Caco-2 (cell line): ENCODE measurements at regions not wholly inside any gene's neighbourhood (a gene's known extent, or its start where the extent isn't known, plus 50 kb on each side); places are given as distances from the start of the nearest gene placed in this dataset.

Experiments
- BruUV-seq: library from RNA; stranded (reverse); fragments of 400-500 nt; replicated peaks from 2 replicates; lab custom pipeline; 2021; lab: Mats Ljungman, UMichigan
- CTCF ChIA-PET: fragments of 300-600 bp; sonication (Branson Sonifier 250); formaldehyde crosslinking; loops from one replicate; lab custom pipeline; 2022; ENCODE audit warnings: antibody characterized with exemption; lab: Charles Lee
- POLR2A ChIA-PET: fragments of 300-600 bp; sonication (Branson Sonifier 250); formaldehyde crosslinking; loops from one replicate; lab custom pipeline; 2022; ENCODE audit warnings: antibody characterized with exemption; lab: Charles Lee
- DNase-seq, 2 experiments: peaks; one replicate each; pipeline versions ENCODE4 v3.0.0 to v3.0.0-alpha.2; 2020 to 2022
- H3K27me3 ChIP-seq: replicated peaks from 2 replicates; pipeline ENCODE4 v1.6.0; 2011; ENCODE audit warnings: low read length; ENCODE audit not compliant: control insufficient read depth, insufficient read depth
- H3K36me3 ChIP-seq: 2 replicates; pipeline ENCODE4 v1.5.1; 2011; ENCODE audit warnings: low read length; ENCODE audit not compliant: control insufficient read depth, insufficient read depth
- H3K4me1 ChIP-seq: fragments of 250-450 bp; sonication (Bioruptor Pico); 2 replicates; pipeline ENCODE4 v1.5.1; 2020; ENCODE audit warnings: mild to moderate bottlenecking
- H3K4me3 ChIP-seq: 2 replicates; pipeline ENCODE4 v1.5.1; 2011; ENCODE audit warnings: low read depth, mild to moderate bottlenecking, control low read depth, low read length
- H3K9me3 ChIP-seq: fragments of 250-450 bp; sonication (Bioruptor Pico); 2 replicates; pipeline ENCODE4 v1.5.1; 2020; ENCODE audit warnings: mild to moderate bottlenecking, moderate library complexity
- H3K27ac Mint-ChIP-seq: one replicate; pipeline ENCODE4 v1.8.0; 2022; ENCODE audit warnings: mixed read lengths; ENCODE audit not compliant: unreplicated experiment
- H3K27me3 Mint-ChIP-seq: one replicate; pipeline ENCODE4 v1.8.0; 2022; ENCODE audit warnings: mixed read lengths; ENCODE audit not compliant: insufficient read depth, unreplicated experiment
- H3K36me3 Mint-ChIP-seq: one replicate; pipeline ENCODE4 v1.8.0; 2022; ENCODE audit warnings: mild to moderate bottlenecking, mixed read lengths; ENCODE audit not compliant: insufficient read depth, unreplicated experiment
- H3K4me1 Mint-ChIP-seq: one replicate; pipeline ENCODE4 v1.8.0; 2022; ENCODE audit warnings: low read depth, mixed read lengths; ENCODE audit not compliant: unreplicated experiment
- H3K4me3 Mint-ChIP-seq: one replicate; pipeline ENCODE4 v1.8.0; 2022; ENCODE audit warnings: mild to moderate bottlenecking, moderate library complexity, mixed read lengths; ENCODE audit not compliant: unreplicated experiment
- H3K9me3 Mint-ChIP-seq: one replicate; pipeline ENCODE4 v1.8.0; 2022; ENCODE audit warnings: mixed read lengths; ENCODE audit not compliant: unreplicated experiment
- CTCF ChIP-seq, 2 experiments: fragments of 200-600 bp in 1 of 2; IDR thresholded peaks; 1 replicate in 1 of 2; 2 replicates in 1 of 2; pipeline versions ENCODE4 v1.5.1 to v1.8.0; 2011 to 2022; ENCODE audit warnings: antibody characterized with exemption in 1 of 2, control low read depth in 1 of 2, inconsistent platforms in 1 of 2, low read depth in 1 of 2, low read length in 1 of 2, mild to moderate bottlenecking in 1 of 2, moderate library complexity in 1 of 2; ENCODE audit not compliant: insufficient read depth in 1 of 2, severe bottlenecking in 1 of 2, unreplicated experiment in 1 of 2
- intact Hi-C: fragments of 100-400 bp; cut with micrococcal nuclease; formaldehyde crosslinking; loops from one replicate; pipeline ENCODE4 v1.10.0; 2022; ENCODE audit not compliant: unreplicated experiment

GRCh38 chr2:104179644-104180043, 674.3 kb upstream of the POU3F3 start:
- H3K36me3 Mint-ChIP-seq: no peaks in the 10 kb centered on the region
- no peak overlapping the region for H3K27ac Mint-ChIP-seq
- Histone ChIP-seq H3K4me1 (peaks cover 6% of the 10 kb centered on the region; the same call in 1 of the 2 replicates), H3K9me3 (no peaks in the 10 kb centered on the region; the same call in 1 of the 2 replicates), H3K4me3 (no peak overlapping the region), H3K27me3 (no peaks in the 10 kb centered on the region), H3K36me3 (no peaks in the 10 kb centered on the region)
- intact Hi-C loops: no loop called here
- BruUV-seq: no TSS peak
- no peak for DNase-seq
- H3K4me1 Mint-ChIP-seq: peaks cover 8% of the 10 kb centered on the region
- no peaks in the 10 kb centered on the region for H3K27me3 Mint-ChIP-seq
- TF ChIP-seq CTCF (IDR thresholded peaks at IDR 0.05; ENCODE audit: insufficient read depth in 1 of 2, low read depth in 1 of 2, low read length in 1 of 2, severe bottlenecking in 1 of 2, unreplicated experiment in 1 of 2): no peak
- ChIA-PET CTCF (no interaction called here), POLR2A (no interaction called here)
- H3K4me3 Mint-ChIP-seq: no peak overlapping the region
- peaks cover 19% of the 10 kb centered on the region for H3K9me3 Mint-ChIP-seq

GRCh38 chr2:104200533-104201168, 653.3 kb upstream of the POU3F3 start:
- intact Hi-C loops: no loop called here
- CTCF ChIA-PET: no interaction called here
- POLR2A ChIA-PET: no interaction called here

GRCh38 chr2:104213758-104214157, 640.2 kb upstream of the POU3F3 start:
- intact Hi-C loops: no loop called here
- Mint-ChIP-seq H3K36me3 (no peaks in the 10 kb centered on the region), H3K4me3 (no peak overlapping the region), H3K27ac (no peak overlapping the region), H3K9me3 (no peaks in the 10 kb centered on the region), H3K4me1 (no peaks in the 10 kb centered on the region), H3K27me3 (peaks cover 3% of the 10 kb centered on the region)
- CTCF ChIA-PET: no interaction called here
- no peaks in the 10 kb centered on the region for H3K9me3 ChIP-seq
- H3K4me3 ChIP-seq: no peak overlapping the region
- POLR2A ChIA-PET: no interaction called here
- DNase-seq: no peak
- no TSS peak for BruUV-seq
- no peak for TF ChIP-seq CTCF (IDR thresholded peaks at IDR 0.05; ENCODE audit: insufficient read depth in 1 of 2, low read depth in 1 of 2, low read length in 1 of 2, severe bottlenecking in 1 of 2, unreplicated experiment in 1 of 2)
- no peaks in the 10 kb centered on the region for H3K4me1 ChIP-seq
- H3K27me3 ChIP-seq: no peaks in the 10 kb centered on the region
- H3K36me3 ChIP-seq: no peaks in the 10 kb centered on the region

More at GRCh38 chr2:104200533-104201168, 653.3 kb upstream of the POU3F3 start:
- TF ChIP-seq CTCF (IDR thresholded peaks at IDR 0.05; ENCODE audit: insufficient read depth in 1 of 2, low read depth in 1 of 2, low read length in 1 of 2, severe bottlenecking in 1 of 2, unreplicated experiment in 1 of 2): no peak
- Mint-ChIP-seq H3K27me3 (peaks cover 2% of the 10 kb centered on the region), H3K4me3 (no peak overlapping the region), H3K4me1 (no peaks in the 10 kb centered on the region), H3K36me3 (no peaks in the 10 kb centered on the region), H3K9me3 (no peaks in the 10 kb centered on the region), H3K27ac (no peak overlapping the region)
- no peaks in the 10 kb centered on the region for H3K36me3 ChIP-seq
- no peak for DNase-seq
- no peak overlapping the region for H3K4me3 ChIP-seq
- H3K9me3 ChIP-seq: no peaks in the 10 kb centered on the region
- H3K27me3 ChIP-seq: no peaks in the 10 kb centered on the region
- BruUV-seq: no TSS peak
- no peaks in the 10 kb centered on the region for H3K4me1 ChIP-seq
